Thoracic aorta (tissue), 2 donors: ENCODE measurements at regions not wholly inside any gene's neighbourhood (a gene's known extent, or its start where the extent isn't known, plus 50 kb on each side); places are given as distances from the start of the nearest gene placed in this dataset.
A peak's percentile ranks its signal among the peaks of the same experiment; 100 is the strongest.

Source experiments
- ATAC-seq: fragments of 150-250 bp; one replicate; pipeline ENCODE4 v1.8.0; 2017; ENCODE audit warnings: low read depth; ENCODE audit not compliant: insufficient number of reproducible peaks, low FRiP score
- DNase-seq: peaks from one replicate; pipeline ENCODE4 v3.0.0-alpha.2; 2020; ENCODE audit warnings: low spot score
- H3K27ac ChIP-seq, 2 donors: fragments of 200-600 bp; sonication (generic); 1 replicate in 1 of 2; 2 replicates in 1 of 2; pipeline ENCODE4 v1.5.1; 2016; ENCODE audit warnings: mild to moderate bottlenecking in 2 of 2, moderate library complexity in 2 of 2
- H3K27me3 ChIP-seq: fragments of 200-600 bp; sonication (generic); replicated peaks from 2 replicates; pipeline ENCODE4 v1.6.0; 2016; ENCODE audit warnings: mild to moderate bottlenecking; ENCODE audit not compliant: insufficient read depth
- H3K36me3 ChIP-seq: fragments of 200-600 bp; sonication (generic); one replicate; pipeline ENCODE4 v1.5.1; 2016
- H3K4me1 ChIP-seq, 2 donors: fragments of 200-600 bp; sonication (generic); 1 replicate in 1 of 2; 2 replicates in 1 of 2; pipeline versions ENCODE4 v1.5.1 to v1.6.0; 2016; ENCODE audit warnings: low read depth in 2 of 2, mild to moderate bottlenecking in 1 of 2; ENCODE audit not compliant: control insufficient read depth in 1 of 2
- H3K4me3 ChIP-seq: fragments of 200-600 bp; sonication (generic); 2 replicates; pipeline ENCODE4 v1.5.1; 2016; ENCODE audit warnings: mild to moderate bottlenecking
- H3K9me3 ChIP-seq: fragments of 200-600 bp; sonication (generic); 2 replicates; pipeline ENCODE4 v1.5.1; 2016
- CTCF ChIP-seq: fragments of 200-600 bp; sonication (generic); IDR thresholded peaks from one replicate; pipeline ENCODE4 v1.5.1; 2019; ENCODE audit warnings: antibody characterized with exemption

- H3K27ac ChIP-seq = peak overlapping the region; percentile 96 to 99
Measured at GRCh38 chr17:77599699-77600098, 358.8 kb upstream of the TNRC6C start.

GRCh38 chr17:77600346-77600745 is 358.2 kb upstream of the TNRC6C start:
- H3K27ac ChIP-seq = peak overlapping the region; percentile 96 to 99
- ATAC-seq = no peak
- H3K9me3 ChIP-seq = no peaks in the 10 kb centered on the region
- TF ChIP-seq CTCF = no peak
- H3K4me1 ChIP-seq = peaks cover 31 to 58% of the 10 kb centered on the region in 2 donors
- H3K4me3 ChIP-seq = peak overlapping the region; percentile 50
- H3K27me3 ChIP-seq = no peaks in the 10 kb centered on the region
- no peaks in the 10 kb centered on the region for H3K36me3 ChIP-seq
- no peak for DNase-seq

More at GRCh38 chr17:77599699-77600098, 358.8 kb upstream of the TNRC6C start:
- Histone ChIP-seq H3K4me3 (no peak overlapping the region), H3K27me3 (no peaks in the 10 kb centered on the region), H3K9me3 (no peaks in the 10 kb centered on the region), H3K4me1 (peaks cover 31 to 55% of the 10 kb centered on the region in 2 donors), H3K36me3 (no peaks in the 10 kb centered on the region)
- no peak for ATAC-seq
- no peak for TF ChIP-seq CTCF
- no peak for DNase-seq

GRCh38 chr17:77601054-77601979 is 357.2 kb upstream of the TNRC6C start:
- Histone ChIP-seq H3K4me1 (peaks cover 31 to 61% of the 10 kb centered on the region in 2 donors), H3K27me3 (no peaks in the 10 kb centered on the region), H3K4me3 (peak overlapping the region; percentile 58), H3K27ac (peak overlapping the region; percentile 96 to 99), H3K36me3 (no peaks in the 10 kb centered on the region), H3K9me3 (no peaks in the 10 kb centered on the region)
- ATAC-seq (peak; percentile 55), DNase-seq (peak; percentile 65)
- TF ChIP-seq CTCF = no peak

DNA sequence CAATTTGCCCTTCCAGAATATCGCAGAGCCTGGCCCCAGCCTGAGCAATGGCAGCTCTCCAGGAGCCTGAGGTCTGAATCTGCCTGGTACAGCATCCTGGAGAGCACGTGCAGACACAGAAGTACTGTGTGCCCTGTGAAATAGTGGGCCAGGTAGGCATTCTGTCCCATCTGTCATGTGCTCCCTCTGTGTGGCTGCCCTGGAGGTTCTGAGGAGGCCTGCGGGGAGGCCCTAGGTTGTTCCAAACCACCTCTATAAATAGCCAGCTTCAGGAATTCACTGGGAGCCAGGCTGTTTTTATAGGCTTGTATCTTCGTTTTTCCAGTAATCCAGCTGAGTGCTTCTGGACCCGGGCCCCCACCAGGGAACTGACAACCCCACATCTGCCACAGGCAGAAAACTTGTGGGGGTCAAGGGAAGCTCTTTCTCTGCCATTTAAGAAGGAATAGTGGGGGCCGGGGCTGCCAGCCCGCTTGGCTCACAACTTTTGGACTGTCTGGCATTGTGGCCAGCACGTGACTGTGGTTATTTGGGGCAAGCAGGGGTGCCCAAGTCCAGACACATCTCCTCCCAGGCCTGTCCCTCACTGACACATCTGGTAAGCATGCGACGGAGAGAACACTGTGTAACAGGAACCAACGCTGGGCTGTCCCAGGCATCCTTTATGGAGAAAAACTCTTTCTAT is 356.3 kb upstream of the TNRC6C start:
- peak overlapping the region; percentile 58 for H3K4me3 ChIP-seq
- H3K27me3 ChIP-seq = no peaks in the 10 kb centered on the region
- TF ChIP-seq CTCF = no peak
- DNase-seq (peak; percentile 85), ATAC-seq (peak; percentile 83)
- no peaks in the 10 kb centered on the region for H3K36me3 ChIP-seq
- peak overlapping the region; percentile 96 to 99 for H3K27ac ChIP-seq
- H3K4me1 ChIP-seq = peaks cover 31 to 67% of the 10 kb centered on the region in 2 donors
- no peaks in the 10 kb centered on the region for H3K9me3 ChIP-seq
